Activated CD8-positive, alpha-beta T cell treated with anti-CD3 and anti-CD28 coated beads for 36 hours (primary cell): ENCODE measurements at regions not wholly inside any gene's neighbourhood (a gene's known extent, or its start where the extent isn't known, plus 50 kb on each side); places are given as distances from the start of the nearest gene placed in this dataset.

Experiments
- ATAC-seq: fragments of 200-7000 bp; cut with Tn5 transposase; one replicate; pipeline ENCODE4 v1.10.0; 2021; ENCODE audit warnings: mild to moderate bottlenecking, moderate library complexity
- CTCF ChIA-PET: fragments of 350-600 bp; sonication (Branson Sonifier 250); formaldehyde crosslinking; loops from one replicate; lab custom pipeline; 2021; ENCODE audit warnings: antibody characterized with exemption; lab: Charles Lee
- POLR2A ChIA-PET: fragments of 350-600 bp; sonication (Branson Sonifier 250); formaldehyde crosslinking; loops from one replicate; lab custom pipeline; 2021; ENCODE audit warnings: antibody characterized with exemption; lab: Charles Lee
- DNase-seq: peaks from one replicate; pipeline ENCODE4 v3.0.0-alpha.2; 2020
- H3K27ac Mint-ChIP-seq: one replicate; pipeline ENCODE4 v1.8.0; 2021; ENCODE audit warnings: mild to moderate bottlenecking, mixed read lengths
- H3K27me3 Mint-ChIP-seq: one replicate; pipeline ENCODE4 v1.8.0; 2021; ENCODE audit warnings: mixed read lengths
- H3K36me3 Mint-ChIP-seq: one replicate; pipeline ENCODE4 v1.8.0; 2021; ENCODE audit warnings: low read depth, mixed read lengths
- H3K4me1 Mint-ChIP-seq: one replicate; pipeline ENCODE4 v1.8.0; 2021; ENCODE audit warnings: low read depth, mixed read lengths
- H3K4me3 Mint-ChIP-seq: one replicate; pipeline ENCODE4 v1.8.0; 2021; ENCODE audit warnings: mild to moderate bottlenecking, moderate library complexity, mixed read lengths
- H3K9me3 Mint-ChIP-seq: one replicate; pipeline ENCODE4 v1.8.0; 2021; ENCODE audit warnings: mixed read lengths
- intact Hi-C: fragments of 100-400 bp; cut with micrococcal nuclease; formaldehyde crosslinking; loops from one replicate; pipeline ENCODE4 v1.10.0; 2022
- TF ChIP-seq, protein P1 (sequence below): fragments of 200-600 bp; IDR thresholded peaks from one replicate; pipeline ENCODE4 v1.8.0; 2022; ENCODE audit warnings: antibody characterized with exemption, mild to moderate bottlenecking

- CTCF ChIA-PET = interaction anchor here (1.2 to 2.0 kb wide), 2 partner anchors 26 to 28 kb away, joined by 4 to 13 read pairs; no protein-coding TSS in a partner anchor
- no peak for DNase-seq
- TF ChIP-seq, protein P1, sequence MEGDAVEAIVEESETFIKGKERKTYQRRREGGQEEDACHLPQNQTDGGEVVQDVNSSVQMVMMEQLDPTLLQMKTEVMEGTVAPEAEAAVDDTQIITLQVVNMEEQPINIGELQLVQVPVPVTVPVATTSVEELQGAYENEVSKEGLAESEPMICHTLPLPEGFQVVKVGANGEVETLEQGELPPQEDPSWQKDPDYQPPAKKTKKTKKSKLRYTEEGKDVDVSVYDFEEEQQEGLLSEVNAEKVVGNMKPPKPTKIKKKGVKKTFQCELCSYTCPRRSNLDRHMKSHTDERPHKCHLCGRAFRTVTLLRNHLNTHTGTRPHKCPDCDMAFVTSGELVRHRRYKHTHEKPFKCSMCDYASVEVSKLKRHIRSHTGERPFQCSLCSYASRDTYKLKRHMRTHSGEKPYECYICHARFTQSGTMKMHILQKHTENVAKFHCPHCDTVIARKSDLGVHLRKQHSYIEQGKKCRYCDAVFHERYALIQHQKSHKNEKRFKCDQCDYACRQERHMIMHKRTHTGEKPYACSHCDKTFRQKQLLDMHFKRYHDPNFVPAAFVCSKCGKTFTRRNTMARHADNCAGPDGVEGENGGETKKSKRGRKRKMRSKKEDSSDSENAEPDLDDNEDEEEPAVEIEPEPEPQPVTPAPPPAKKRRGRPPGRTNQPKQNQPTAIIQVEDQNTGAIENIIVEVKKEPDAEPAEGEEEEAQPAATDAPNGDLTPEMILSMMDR = no peak
- Mint-ChIP-seq H3K4me1 (no peaks in the 10 kb centered on the region), H3K9me3 (no peaks in the 10 kb centered on the region), H3K36me3 (no peaks in the 10 kb centered on the region), H3K4me3 (no peak overlapping the region), H3K27ac (no peak overlapping the region), H3K27me3 (no peaks in the 10 kb centered on the region)
- POLR2A ChIA-PET = interaction anchor here (1.4 kb wide), 1 partner anchor 20 kb away, joined by 5 read pairs; no protein-coding TSS in a partner anchor
- ATAC-seq = no peak
- intact Hi-C loops = no loop called here
Observed at GRCh38 chr1:40921981-40922677, 57.4 kb upstream of the CTPS1 start.

GRCh38 chr1:40922969-40923368 is 56.5 kb upstream of the CTPS1 start:
- intact Hi-C loops = no loop called here
- H3K36me3 Mint-ChIP-seq = no peaks in the 10 kb centered on the region

DNA sequence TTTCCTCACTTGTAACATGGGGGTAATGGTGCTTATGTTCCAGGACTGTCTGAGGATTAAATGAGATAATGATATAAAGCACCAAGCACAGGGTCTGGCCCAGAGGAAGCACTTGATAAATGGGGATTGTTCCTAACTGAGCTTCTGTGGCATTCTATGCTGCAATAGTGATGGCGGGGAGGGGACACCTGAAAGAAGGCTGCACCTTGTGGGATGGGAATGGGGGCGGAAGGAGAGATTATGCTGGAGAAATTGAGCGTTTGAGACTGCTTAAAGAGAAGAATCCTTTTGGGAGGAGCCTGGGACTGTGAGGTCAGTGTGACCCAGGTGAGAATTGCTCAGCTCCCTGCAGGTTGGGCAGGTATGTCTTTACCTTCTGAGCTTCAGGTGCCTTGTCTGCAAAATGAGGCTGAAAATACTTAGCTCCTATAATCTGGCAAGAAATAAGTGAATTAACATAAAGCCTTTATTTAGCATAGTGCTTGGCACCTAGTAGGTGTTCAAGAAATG is 55.9 kb upstream of the CTPS1 start:
- TF ChIP-seq, protein P1 = no peak
- CTCF ChIA-PET = interaction anchor here (2.0 kb wide), 1 partner anchor 26 kb away, joined by 13 read pairs; no protein-coding TSS in a partner anchor
- Mint-ChIP-seq H3K4me3 (no peak overlapping the region), H3K4me1 (no peaks in the 10 kb centered on the region), H3K27me3 (no peaks in the 10 kb centered on the region), H3K9me3 (no peaks in the 10 kb centered on the region), H3K36me3 (no peaks in the 10 kb centered on the region), H3K27ac (no peak overlapping the region)
- DNase-seq (no peak), ATAC-seq (no peak)
- POLR2A ChIA-PET = interaction anchor here (0.6 to 1.2 kb wide), 2 partner anchors 65 to 325 kb away, joined by 3 read pairs; no protein-coding TSS in a partner anchor
- intact Hi-C loops = no loop called here

More at GRCh38 chr1:40922969-40923368, 56.5 kb upstream of the CTPS1 start:
- no peak for ATAC-seq
- no peak overlapping the region for H3K4me3 Mint-ChIP-seq
- H3K4me1 Mint-ChIP-seq = no peaks in the 10 kb centered on the region
- POLR2A ChIA-PET = interaction anchor here (0.6 to 1.2 kb wide), 2 partner anchors 64 to 324 kb away, joined by 3 read pairs; no protein-coding TSS in a partner anchor
- CTCF ChIA-PET = interaction anchor here (2.0 kb wide), 1 partner anchor 27 kb away, joined by 13 read pairs; no protein-coding TSS in a partner anchor
- H3K27me3 Mint-ChIP-seq = no peaks in the 10 kb centered on the region
- H3K9me3 Mint-ChIP-seq = no peaks in the 10 kb centered on the region
- no peak overlapping the region for H3K27ac Mint-ChIP-seq
- DNase-seq = no peak
- TF ChIP-seq, protein P1 = no peak

DNA sequence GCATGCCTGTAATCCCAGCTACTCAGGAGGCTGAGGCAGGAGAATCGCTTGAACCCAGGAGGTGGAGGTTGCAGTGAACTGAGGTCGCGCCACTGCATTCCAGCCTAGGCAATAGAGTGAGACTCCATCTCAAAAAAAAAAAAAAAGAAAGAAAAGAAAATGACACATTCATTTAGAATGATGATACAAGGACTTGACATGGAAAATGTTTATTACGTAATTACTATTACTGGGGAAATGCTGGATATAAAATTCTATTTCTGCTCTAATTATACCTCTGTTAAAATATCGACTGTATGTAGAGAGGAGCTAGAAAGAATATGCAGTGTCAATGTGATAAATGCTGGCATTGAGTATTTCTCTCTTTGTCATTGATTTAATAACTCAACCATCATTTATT is 54.7 kb upstream of the CTPS1 start:
- intact Hi-C loops = no loop called here
- no peak overlapping the region for H3K27ac Mint-ChIP-seq
- no peaks in the 10 kb centered on the region for H3K36me3 Mint-ChIP-seq
- POLR2A ChIA-PET = interaction anchor here (1.0 kb wide), 1 partner anchor 55 kb away, joined by 3 read pairs; the partner anchor contains the start of gene CTPS1
- TF ChIP-seq, protein P1 = no peak
- ATAC-seq (no peak), DNase-seq (no peak)
- no peaks in the 10 kb centered on the region for H3K27me3 Mint-ChIP-seq
- H3K4me3 Mint-ChIP-seq = no peak overlapping the region
- H3K9me3 Mint-ChIP-seq = no peaks in the 10 kb centered on the region
- CTCF ChIA-PET = interaction anchor here (0.7 kb wide), 1 partner anchor 18 kb away, joined by 3 read pairs; no protein-coding TSS in a partner anchor
- H3K4me1 Mint-ChIP-seq = no peaks in the 10 kb centered on the region
